H9 (cell line): ENCODE measurements at regions not wholly inside any gene's neighbourhood (a gene's known extent, or its start where the extent isn't known, plus 50 kb on each side); places are given as distances from the start of the nearest gene placed in this dataset.

ENCODE experiments used
- DNase-seq: peaks from one replicate; pipeline ENCODE4 v3.0.0-alpha.2; 2017
- H2AFZ ChIP-seq: one replicate; pipeline ENCODE4 v1.6.1; 2013; ENCODE audit warnings: mild to moderate bottlenecking, low read length, control low read depth, moderate library complexity
- H2AK5ac ChIP-seq: 2 replicates; pipeline ENCODE4 v1.6.1; 2013; ENCODE audit warnings: low read length, control low read depth, mixed read lengths; ENCODE audit not compliant: insufficient read length
- H2BK120ac ChIP-seq: one replicate; pipeline ENCODE4 v1.6.1; 2013; ENCODE audit warnings: low read depth, mild to moderate bottlenecking, low read length, control low read depth, inconsistent platforms; ENCODE audit not compliant: poor library complexity, severe bottlenecking
- H2BK12ac ChIP-seq: 2 replicates; pipeline ENCODE4 v1.6.1; 2013; ENCODE audit warnings: low read length, control low read depth, mixed read lengths, low read depth; ENCODE audit not compliant: insufficient read length
- H2BK15ac ChIP-seq: 2 replicates; pipeline ENCODE4 v1.6.1; 2013; ENCODE audit warnings: low read depth, low read length, control low read depth
- H2BK20ac ChIP-seq: one replicate; pipeline ENCODE4 v1.6.1; 2013; ENCODE audit warnings: low read depth, mild to moderate bottlenecking, low read length, control low read depth, inconsistent platforms; ENCODE audit not compliant: poor library complexity, severe bottlenecking
- H2BK5ac ChIP-seq: 2 replicates; pipeline ENCODE4 v1.6.1; 2013; ENCODE audit warnings: low read length, control low read depth, mixed read lengths; ENCODE audit not compliant: insufficient read length
- H3K14ac ChIP-seq: 2 replicates; pipeline ENCODE4 v1.6.1; 2013; ENCODE audit warnings: low read length, control low read depth; ENCODE audit not compliant: insufficient read depth
- H3K18ac ChIP-seq: 2 replicates; pipeline ENCODE4 v1.6.1; 2013; ENCODE audit warnings: low read depth, mild to moderate bottlenecking, mixed read lengths, low read length, control low read depth; ENCODE audit not compliant: insufficient read length
- H3K23ac ChIP-seq: 2 replicates; pipeline ENCODE4 v1.6.1; 2013; ENCODE audit warnings: low read length, control low read depth, mixed read lengths, low read depth; ENCODE audit not compliant: insufficient read length
- H3K23me2 ChIP-seq: 2 replicates; pipeline ENCODE4 v1.6.1; 2013; ENCODE audit warnings: low read depth, mild to moderate bottlenecking, mixed read lengths, low read length, control low read depth; ENCODE audit not compliant: insufficient read length, poor library complexity, severe bottlenecking
- H3K27ac ChIP-seq: 2 replicates; pipeline ENCODE4 v1.5.1; 2013; ENCODE audit warnings: low read length, control low read depth, mixed read lengths, low read depth; ENCODE audit not compliant: insufficient read length
- H3K27me3 ChIP-seq: 2 replicates; pipeline ENCODE4 v1.6.1; 2013; ENCODE audit warnings: low read length, control low read depth, inconsistent platforms; ENCODE audit not compliant: insufficient read depth
- H3K4ac ChIP-seq: 2 replicates; pipeline ENCODE4 v1.6.1; 2013; ENCODE audit warnings: low read depth, mild to moderate bottlenecking, control low read depth, inconsistent platforms, low read length, moderate library complexity
- H3K4me1 ChIP-seq: 2 replicates; pipeline ENCODE4 v1.6.1; 2013; ENCODE audit warnings: low read length, control low read depth, inconsistent platforms; ENCODE audit not compliant: insufficient read depth
- H3K4me2 ChIP-seq: 2 replicates; pipeline ENCODE4 v1.6.1; 2013; ENCODE audit warnings: low read length, control low read depth, mixed read lengths; ENCODE audit not compliant: insufficient read length, insufficient read depth
- H3K56ac ChIP-seq: 2 replicates; pipeline ENCODE4 v1.6.1; 2013; ENCODE audit warnings: low read depth, mild to moderate bottlenecking, mixed read lengths, low read length, control low read depth; ENCODE audit not compliant: insufficient read length
- H3K79me1 ChIP-seq: 2 replicates; pipeline ENCODE4 v1.6.1; 2013; ENCODE audit warnings: low read depth, mild to moderate bottlenecking, moderate library complexity, low read length, control low read depth, inconsistent platforms; ENCODE audit not compliant: insufficient read depth, poor library complexity, severe bottlenecking
- H3K79me2 ChIP-seq: 2 replicates; pipeline ENCODE4 v1.6.1; 2013; ENCODE audit warnings: low read length, control low read depth, inconsistent platforms; ENCODE audit not compliant: insufficient read depth
- H3K9ac ChIP-seq: 2 replicates; pipeline ENCODE4 v1.6.1; 2013; ENCODE audit warnings: low read length, control low read depth, mixed read lengths; ENCODE audit not compliant: insufficient read length; ENCODE audit errors: extremely low read depth
- H3K9me3 ChIP-seq: one replicate; pipeline ENCODE4 v1.6.1; 2013; ENCODE audit warnings: low read depth, low read length, inconsistent platforms; ENCODE audit not compliant: control insufficient read depth
- H3T11ph ChIP-seq: one replicate; pipeline ENCODE4 v1.6.1; 2013; ENCODE audit warnings: mild to moderate bottlenecking, low read length, control low read depth, inconsistent platforms
- H4K20me1 ChIP-seq: one replicate; pipeline ENCODE4 v1.6.1; 2013; ENCODE audit not compliant: control insufficient read depth, insufficient read length, insufficient read depth
- H4K5ac ChIP-seq: 2 replicates; pipeline ENCODE4 v1.6.1; 2013; ENCODE audit warnings: low read depth, mild to moderate bottlenecking, mixed read lengths, low read length, control low read depth; ENCODE audit not compliant: insufficient read length
- H4K8ac ChIP-seq: replicated peaks from 2 replicates; pipeline ENCODE4 v1.6.1; 2013; ENCODE audit warnings: low read length, control low read depth, mixed read lengths, low read depth; ENCODE audit not compliant: insufficient read length
- H4K91ac ChIP-seq: 2 replicates; pipeline ENCODE4 v1.6.1; 2013; ENCODE audit warnings: low read depth, mild to moderate bottlenecking, moderate library complexity, mixed read lengths, low read length, control low read depth; ENCODE audit not compliant: insufficient read length
- H3K27ac Mint-ChIP-seq, 3 experiments: 2 replicates in 2 of 3; 3 replicates in 1 of 3; pipeline ENCODE4 v1.8.0; 2020 to 2021; ENCODE audit warnings: mixed read lengths in 3 of 3, mild to moderate bottlenecking in 1 of 3, moderate library complexity in 1 of 3
- H3K27me3 Mint-ChIP-seq: 2 replicates; pipeline ENCODE4 v1.8.0; 2021; ENCODE audit warnings: low read depth, mild to moderate bottlenecking, moderate library complexity, mixed read lengths
- H3K36me3 Mint-ChIP-seq, 3 experiments: 2 replicates in 2 of 3; 3 replicates in 1 of 3; pipeline ENCODE4 v1.8.0; 2020 to 2021; ENCODE audit warnings: low read depth in 3 of 3, mixed read lengths in 3 of 3; ENCODE audit not compliant: insufficient read depth in 1 of 3
- H3K4me1 Mint-ChIP-seq, 2 experiments: 2 replicates each; pipeline ENCODE4 v1.8.0; 2020; ENCODE audit warnings: mixed read lengths in 2 of 2
- H3K4me3 Mint-ChIP-seq, 2 experiments: 2 replicates in 1 of 2; 3 replicates in 1 of 2; pipeline ENCODE4 v1.8.0; 2020 to 2021; ENCODE audit warnings: mild to moderate bottlenecking in 2 of 2, mixed read lengths in 2 of 2, moderate library complexity in 1 of 2
- H3K9me3 Mint-ChIP-seq, 2 experiments: 2 replicates in 1 of 2; 3 replicates in 1 of 2; pipeline ENCODE4 v1.8.0; 2020; ENCODE audit warnings: mild to moderate bottlenecking in 2 of 2, mixed read lengths in 2 of 2, moderate library complexity in 1 of 2
- WGBS: extraction: QIAGEN DNeasy Blood & Tissue Kit; methylation state at CpG from one replicate; pipeline ENCODE4 v1.1.7; 2013; ENCODE audit warnings: missing lambda C conversion rate, low lambda C conversion rate, mixed read lengths; ENCODE audit not compliant: insufficient read length; ENCODE audit errors: extremely low coverage; 5-methylcytosine and 5-hydroxymethylcytosine counted together
- TF ChIP-seq, protein P1 (sequence below): fragments of 200-600 bp; sonication (generic); conservative IDR thresholded peaks from 3 replicates; pipeline ENCODE4 v1.8.0; 2021; ENCODE audit warnings: antibody characterized with exemption, mild to moderate bottlenecking

DNA sequence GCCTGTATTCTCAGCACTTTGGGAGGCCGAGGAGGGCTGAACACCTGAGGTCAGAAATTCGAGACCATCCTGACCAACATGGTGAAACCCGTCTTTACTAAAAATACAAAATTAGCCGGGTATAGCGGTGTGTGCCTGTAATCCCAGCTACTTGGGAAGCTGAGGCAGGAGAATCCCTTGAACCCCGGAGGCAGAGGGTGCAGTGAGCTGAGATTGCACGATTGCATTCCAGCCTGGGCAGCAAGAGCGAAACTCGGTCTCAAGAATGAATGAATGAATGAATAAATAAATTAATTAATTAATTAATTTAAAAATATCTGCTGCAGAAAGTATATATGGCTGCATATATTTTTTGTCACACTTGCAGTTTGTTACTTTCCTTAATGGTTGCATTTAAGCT is 781.8 kb downstream of the DNAJB9 start:
- Histone ChIP-seq H2BK20ac (no peak overlapping the region), H3T11ph (no peak overlapping the region), H3K23ac (no peak overlapping the region), H3K79me2 (no peaks in the 10 kb centered on the region), H3K4me1 (no peaks in the 10 kb centered on the region), H3K18ac (no peak overlapping the region), H3K14ac (no peak overlapping the region), H3K79me1 (no peaks in the 10 kb centered on the region), H4K5ac (no peak overlapping the region), H2AK5ac (no peak overlapping the region), H3K23me2 (no peaks in the 10 kb centered on the region), H3K27me3 (no peaks in the 10 kb centered on the region), H4K8ac (no peak overlapping the region), H3K4me2 (no peak overlapping the region), H3K4ac (no peak overlapping the region), H2BK12ac (no peak overlapping the region), H2AFZ (no peak overlapping the region), H4K91ac (no peak overlapping the region), H4K20me1 (no peaks in the 10 kb centered on the region), H2BK120ac (no peak overlapping the region), H3K56ac (no peak overlapping the region), H3K9ac (no peak overlapping the region), H2BK15ac (no peak overlapping the region), H2BK5ac (no peak overlapping the region), H3K9me3 (no peaks in the 10 kb centered on the region), H3K27ac (no peak overlapping the region)
- H3K4me1 Mint-ChIP-seq: no peaks in the 10 kb centered on the region
- H3K36me3 Mint-ChIP-seq: no peaks in the 10 kb centered on the region
- no CpG with 5 or more reads among the region's 9 CpGs for WGBS
- no peak for DNase-seq
- no peaks in the 10 kb centered on the region for H3K27me3 Mint-ChIP-seq
- TF ChIP-seq, protein P1, sequence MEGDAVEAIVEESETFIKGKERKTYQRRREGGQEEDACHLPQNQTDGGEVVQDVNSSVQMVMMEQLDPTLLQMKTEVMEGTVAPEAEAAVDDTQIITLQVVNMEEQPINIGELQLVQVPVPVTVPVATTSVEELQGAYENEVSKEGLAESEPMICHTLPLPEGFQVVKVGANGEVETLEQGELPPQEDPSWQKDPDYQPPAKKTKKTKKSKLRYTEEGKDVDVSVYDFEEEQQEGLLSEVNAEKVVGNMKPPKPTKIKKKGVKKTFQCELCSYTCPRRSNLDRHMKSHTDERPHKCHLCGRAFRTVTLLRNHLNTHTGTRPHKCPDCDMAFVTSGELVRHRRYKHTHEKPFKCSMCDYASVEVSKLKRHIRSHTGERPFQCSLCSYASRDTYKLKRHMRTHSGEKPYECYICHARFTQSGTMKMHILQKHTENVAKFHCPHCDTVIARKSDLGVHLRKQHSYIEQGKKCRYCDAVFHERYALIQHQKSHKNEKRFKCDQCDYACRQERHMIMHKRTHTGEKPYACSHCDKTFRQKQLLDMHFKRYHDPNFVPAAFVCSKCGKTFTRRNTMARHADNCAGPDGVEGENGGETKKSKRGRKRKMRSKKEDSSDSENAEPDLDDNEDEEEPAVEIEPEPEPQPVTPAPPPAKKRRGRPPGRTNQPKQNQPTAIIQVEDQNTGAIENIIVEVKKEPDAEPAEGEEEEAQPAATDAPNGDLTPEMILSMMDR: no peak
- H3K9me3 Mint-ChIP-seq: no peaks in the 10 kb centered on the region
- H3K27ac Mint-ChIP-seq: no peak overlapping the region
- H3K4me3 Mint-ChIP-seq: no peak overlapping the region
